Colon (tissue), 2 donors: ENCODE measurements at regions not wholly inside any gene's neighbourhood (a gene's known extent, or its start where the extent isn't known, plus 50 kb on each side); places are given as distances from the start of the nearest gene placed in this dataset.

Source experiments
- FAIRE-seq: peaks from 2 replicates; lab custom pipeline; 2012; peaks lifted over from hg19 to GRCh38; lab: Jason Lieb, UNC
- donor health status: control.
- donor health status: control.

GRCh38 chr5:108649106-108649505, 98.6 kb upstream of the FER start:
- no peak for FAIRE-seq

DNA sequence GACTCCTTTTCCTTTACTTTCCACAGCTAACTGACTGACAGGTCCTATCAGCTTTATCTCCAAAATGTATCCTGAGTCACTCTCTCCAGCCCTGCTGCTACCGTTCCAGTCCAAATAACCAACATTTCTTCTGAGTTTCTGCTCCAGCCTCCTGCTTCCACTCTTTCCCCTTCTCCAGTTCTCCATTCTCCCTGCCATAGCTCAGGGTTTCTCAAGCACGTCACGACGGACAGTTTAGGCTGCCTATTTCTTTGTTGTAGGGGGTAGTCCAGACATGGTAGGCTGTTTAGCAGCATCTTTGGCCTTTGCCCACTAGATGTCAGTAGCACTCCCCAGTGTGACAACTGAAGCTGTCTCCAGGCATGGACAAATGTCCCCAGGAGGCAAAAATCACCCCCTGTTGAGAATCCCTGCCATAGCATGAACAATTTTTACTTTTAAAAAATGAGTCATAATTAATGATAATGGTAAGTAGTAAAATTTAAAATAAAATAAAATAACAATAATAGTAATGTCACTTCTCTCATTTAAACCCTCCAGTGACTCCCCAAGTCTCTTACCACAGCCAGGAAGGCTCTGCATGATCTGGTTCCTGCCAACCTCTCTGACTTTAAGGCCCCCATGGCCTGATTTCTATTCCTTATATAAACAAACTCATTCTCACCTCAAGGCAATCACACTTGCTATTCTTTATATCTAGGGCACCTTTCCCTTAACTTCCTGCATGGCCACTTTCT, 105.4 kb upstream of the FER start:
- no peak for FAIRE-seq

DNA sequence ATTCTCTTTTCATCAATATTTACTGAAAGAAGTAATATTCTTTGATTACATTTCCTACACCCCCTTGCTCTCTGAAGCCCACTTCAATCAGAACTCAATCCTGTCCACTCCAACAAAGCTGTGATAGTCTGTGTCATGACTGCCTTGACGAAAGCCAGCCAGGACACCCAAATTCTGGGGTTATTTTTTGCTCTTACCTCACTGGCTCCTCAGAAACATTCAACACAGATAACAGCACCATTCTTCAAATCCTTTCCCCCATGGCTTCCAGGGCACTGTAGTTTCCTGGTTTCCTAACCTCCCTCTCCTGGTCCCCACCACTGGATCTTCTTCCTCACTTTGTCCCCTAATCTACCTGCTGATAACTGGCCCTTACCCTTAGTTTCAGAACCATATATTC, 106.1 kb upstream of the FER start:
- no peak for FAIRE-seq

GRCh38 chr5:108639366-108639765, 108.3 kb upstream of the FER start:
- no peak for FAIRE-seq

DNA sequence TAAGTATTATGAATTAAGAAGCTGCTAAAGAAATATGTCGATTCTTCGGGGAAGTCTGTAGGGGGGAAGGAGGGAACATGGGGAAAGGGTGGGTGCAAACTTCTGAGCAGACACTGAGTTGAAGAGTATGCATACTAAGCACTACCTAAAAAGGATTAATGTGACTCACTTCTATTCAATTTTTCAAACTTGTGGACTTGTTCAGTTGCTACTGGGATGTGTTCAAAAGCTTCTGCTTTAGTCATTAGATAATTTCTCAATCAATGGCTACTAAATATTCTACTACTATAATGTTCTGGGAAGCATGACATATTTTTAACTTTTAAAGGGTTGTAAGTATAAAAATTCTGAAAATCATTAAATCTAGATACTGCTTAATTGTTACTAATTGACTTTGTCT, 109.7 kb upstream of the FER start:
- no peak for FAIRE-seq

DNA sequence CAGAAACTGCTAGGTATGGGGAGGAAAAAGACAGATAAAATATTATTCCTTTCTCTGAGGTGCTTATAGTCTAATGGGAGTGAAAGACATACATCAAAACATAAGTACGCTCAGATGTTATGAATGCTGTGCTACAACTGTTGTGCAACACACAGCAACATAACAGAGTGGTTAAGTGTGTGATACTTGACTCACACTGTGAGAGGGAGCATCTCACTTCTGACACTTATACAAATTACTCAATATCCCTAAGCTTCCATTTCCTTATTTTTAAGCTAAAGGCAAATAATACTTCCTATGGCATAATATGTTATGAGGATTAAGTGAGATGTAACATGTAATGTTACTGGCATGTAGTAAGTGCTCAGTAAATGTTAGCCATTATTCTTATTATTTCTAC, 110.6 kb upstream of the FER start:
- no peak for FAIRE-seq

DNA sequence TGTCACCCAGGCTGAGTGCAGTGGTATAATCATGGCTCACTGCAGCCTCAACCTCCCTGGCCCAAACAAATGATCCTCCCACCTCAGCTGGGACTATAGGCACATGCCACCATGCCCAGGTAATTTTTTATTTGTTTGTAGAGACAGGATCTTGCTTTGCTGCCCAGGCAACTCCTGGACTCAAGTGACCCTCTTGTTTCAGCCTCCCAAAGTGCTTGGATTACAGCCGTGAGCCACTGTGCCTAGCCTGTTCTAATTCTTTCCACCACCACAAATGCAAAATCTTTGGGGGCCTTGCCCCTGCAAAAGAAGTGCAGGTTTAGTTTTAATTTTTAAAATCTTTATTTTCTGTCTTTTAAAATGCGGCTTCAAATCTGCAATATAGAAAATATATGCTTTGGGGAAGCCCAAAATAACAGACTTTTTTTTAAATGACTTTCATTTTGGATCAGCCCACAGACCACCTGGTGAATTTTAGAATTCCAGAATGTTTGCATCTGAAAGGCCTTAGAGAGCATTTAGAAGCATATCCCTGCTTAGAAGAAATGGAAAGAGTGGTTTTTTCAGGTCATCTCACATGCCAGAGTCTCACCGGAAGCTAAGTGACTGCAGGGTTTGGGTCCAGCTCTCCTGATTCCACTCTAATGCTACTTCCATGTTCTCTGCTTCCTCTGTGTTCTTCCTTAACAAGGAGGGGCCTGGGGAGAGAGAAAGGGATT, 111.4 kb upstream of the FER start:
- no peak for FAIRE-seq

- FAIRE-seq, result peak; percentile 49
These were observed 112.9 kb upstream of the FER start for GRCh38 chr5:108634617-108635288.

DNA sequence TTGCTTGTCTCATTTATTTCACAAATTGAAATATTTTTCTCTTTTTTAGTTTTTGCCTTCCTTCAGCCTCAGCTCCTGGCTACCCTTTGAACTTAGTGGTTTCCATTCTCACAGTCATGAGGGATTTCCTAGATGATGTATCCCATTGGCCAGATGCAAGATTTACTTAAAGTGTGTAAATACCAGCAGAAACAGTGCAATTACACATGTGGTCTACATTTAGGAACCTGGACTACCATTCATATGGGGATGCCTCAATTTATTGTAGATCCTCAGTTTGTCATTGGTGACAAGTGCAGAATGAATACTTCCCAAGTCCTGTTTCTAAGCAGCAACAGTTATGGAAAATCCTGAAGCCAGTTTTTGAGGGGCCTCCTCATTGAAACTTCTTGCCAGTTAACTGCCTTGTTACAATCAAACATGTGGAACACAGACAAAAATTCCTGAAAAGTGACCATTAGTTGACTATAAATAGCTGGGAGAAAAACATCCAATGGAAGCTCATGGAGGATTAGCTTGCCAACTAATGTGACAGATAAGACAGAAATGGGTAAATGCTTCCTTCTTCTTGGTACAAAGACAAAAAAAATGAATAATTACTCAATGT, 113.6 kb upstream of the FER start:
- no peak for FAIRE-seq

- FAIRE-seq, result no peak
These were observed 117.7 kb upstream of the FER start for GRCh38 chr5:108629779-108630528.

DNA sequence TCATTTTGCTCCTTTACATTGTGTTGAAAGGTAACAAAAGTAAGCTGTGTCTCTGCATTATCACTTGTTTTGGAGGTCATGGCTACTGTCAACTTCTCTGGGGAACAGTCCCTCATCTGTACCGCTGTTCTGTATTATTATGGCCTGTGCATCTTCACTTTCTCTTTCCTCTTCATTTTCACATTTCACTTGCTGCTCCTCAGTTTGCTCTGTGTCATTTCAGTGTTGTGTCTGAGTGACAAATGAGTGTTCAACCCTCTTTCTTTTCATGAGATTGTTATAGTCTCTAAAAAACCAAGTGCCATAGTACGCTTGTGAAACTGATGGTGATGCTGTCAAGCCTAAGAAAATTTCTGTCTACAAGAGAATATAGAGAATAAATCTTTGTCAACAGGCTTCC, 122.0 kb upstream of the FER start:
- no peak for FAIRE-seq

- FAIRE-seq, result no peak
These were observed 123.9 kb upstream of the FER start for GRCh38 chr5:108623826-108624225.

DNA sequence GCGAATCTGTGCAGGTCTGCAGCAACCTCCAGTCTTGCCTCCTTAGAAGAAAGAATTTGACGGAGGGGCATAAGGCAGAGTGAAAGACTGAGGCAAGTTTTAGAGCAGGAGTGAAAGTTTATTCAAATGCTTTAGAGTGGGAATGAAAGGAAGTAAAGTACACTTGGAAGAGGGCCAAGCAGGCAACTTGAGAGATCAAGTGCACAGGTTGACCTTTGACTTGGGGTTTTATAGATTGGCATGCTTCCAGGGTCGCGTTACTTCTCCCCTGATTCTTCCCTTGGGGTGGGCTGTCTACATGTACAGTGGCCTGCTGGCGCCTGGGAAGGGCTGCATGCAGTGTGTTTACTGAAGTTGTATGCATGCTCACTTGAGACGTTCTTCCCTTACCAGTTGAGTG, 127.2 kb upstream of the FER start:
- FAIRE-seq, result no peak

- no peak for FAIRE-seq
These were observed 127.9 kb upstream of the FER start for GRCh38 chr5:108619815-108620214.

GRCh38 chr5:108617467-108618435, 129.9 kb upstream of the FER start:
- FAIRE-seq, result no peak

- FAIRE-seq, result no peak
These were observed 132.5 kb upstream of the FER start for GRCh38 chr5:108615216-108615615.

GRCh38 chr5:108607421-108607820, 140.3 kb upstream of the FER start:
- FAIRE-seq, result no peak

DNA sequence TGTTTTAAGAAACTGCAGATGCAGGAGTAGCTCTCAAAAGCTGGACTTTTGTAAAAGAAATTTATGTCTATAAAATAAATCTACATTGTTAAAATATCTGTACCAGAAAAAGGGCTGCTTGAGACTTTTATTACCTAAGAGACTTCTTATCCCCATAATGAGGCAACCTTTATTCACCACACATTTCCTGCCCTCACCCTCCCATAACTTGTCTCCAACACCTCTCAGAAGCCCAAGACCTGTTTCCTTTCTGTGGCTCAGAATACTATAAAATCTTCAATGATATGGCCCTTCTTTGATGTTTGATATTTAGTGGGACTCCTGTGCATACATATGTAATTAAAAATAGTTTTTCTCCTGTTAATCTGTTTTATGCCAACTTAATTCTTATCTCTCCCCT, 141.5 kb upstream of the FER start:
- no peak for FAIRE-seq

GRCh38 chr5:108602830-108603229, 144.9 kb upstream of the FER start:
- FAIRE-seq, result no peak

GRCh38 chr5:108590799-108591198, 156.9 kb upstream of the FER start:
- no peak for FAIRE-seq

- no peak for FAIRE-seq
These were observed 159.4 kb upstream of the FER start for GRCh38 chr5:108588323-108588722.
